T-cell (primary cell): ENCODE measurements at regions not wholly inside any gene's neighbourhood (a gene's known extent, or its start where the extent isn't known, plus 50 kb on each side); places are given as distances from the start of the nearest gene placed in this dataset.

Experiments
- ATAC-seq, 4 experiments: fragments of 200-7000 bp in 3 of 4; fragments of 150-1000 bp in 1 of 4; cut with Tn5 transposase; replicated peaks in 1 of 4; 1 replicate in 3 of 4; 2 replicates in 1 of 4; pipeline ENCODE4 v1.10.0; 2021; ENCODE audit warnings: moderate library complexity in 3 of 4, mild to moderate bottlenecking in 2 of 4, moderate number of reproducible peaks in 1 of 4
- CTCF ChIA-PET, 2 donors: fragments of 300-600 bp; sonication (Branson Sonifier 250); formaldehyde crosslinking; loops; one replicate each; lab custom pipeline; 2022; ENCODE audit warnings: antibody characterized with exemption in 2 of 2; lab: Charles Lee
- POLR2A ChIA-PET, 2 donors: fragments of 300-600 bp; sonication (Branson Sonifier 250); formaldehyde crosslinking; loops; one replicate each; lab custom pipeline; 2022; ENCODE audit warnings: antibody characterized with exemption in 2 of 2; lab: Charles Lee
- DNase-seq, 35 experiments: peaks; one replicate each; pipeline versions ENCODE4 v3.0.0 to v3.0.0-alpha.2; 2013 to 2023
- H3K27ac ChIP-seq: one replicate; pipeline ENCODE4 v1.5.1; 2013; ENCODE audit warnings: low read length
- H3K27me3 ChIP-seq, 2 experiments: replicated peaks in 1 of 2; 1 replicate in 1 of 2; 2 replicates in 1 of 2; pipeline versions ENCODE4 v1.6.1 to v1.7.0; 2013; ENCODE audit warnings: low read length in 1 of 2, mixed read lengths in 1 of 2; ENCODE audit not compliant: control insufficient read depth in 2 of 2, insufficient read depth in 2 of 2; ENCODE audit errors: extremely low read depth in 1 of 2
- H3K36me3 ChIP-seq, 2 donors: 1 replicate in 1 of 2; 2 replicates in 1 of 2; pipeline versions ENCODE4 v1.6.1 to v1.7.0; 2013; ENCODE audit warnings: low read length in 1 of 2; ENCODE audit not compliant: control insufficient read depth in 2 of 2, insufficient read depth in 1 of 2; ENCODE audit errors: extremely low read depth in 1 of 2
- H3K4me1 ChIP-seq, 2 experiments: 1 replicate in 1 of 2; 2 replicates in 1 of 2; pipeline versions ENCODE4 v1.6.1 to v1.7.0; 2013; ENCODE audit warnings: low read length in 2 of 2, mixed read lengths in 1 of 2; ENCODE audit not compliant: insufficient read depth in 2 of 2, control insufficient read depth in 1 of 2; ENCODE audit errors: extremely low read depth in 1 of 2
- H3K4me3 ChIP-seq, 2 donors: 1 replicate in 1 of 2; 2 replicates in 1 of 2; pipeline versions ENCODE4 v1.5.1 to v1.7.0; 2013; ENCODE audit warnings: mild to moderate bottlenecking in 2 of 2, low read length in 1 of 2, moderate library complexity in 1 of 2; ENCODE audit not compliant: control insufficient read depth in 1 of 2; ENCODE audit errors: extremely low read depth in 1 of 2
- H3K9me3 ChIP-seq: 2 replicates; pipeline ENCODE4 v1.7.0; 2013
- H3K27ac Mint-ChIP-seq, 2 donors: one replicate each; pipeline ENCODE4 v1.8.0; 2020 to 2021; ENCODE audit warnings: mild to moderate bottlenecking in 2 of 2, mixed read lengths in 2 of 2
- H3K27me3 Mint-ChIP-seq, 2 donors: one replicate each; pipeline ENCODE4 v1.8.0; 2021 to 2022; ENCODE audit warnings: mixed read lengths in 2 of 2
- H3K36me3 Mint-ChIP-seq: one replicate; pipeline ENCODE4 v1.8.0; 2021; ENCODE audit warnings: mixed read lengths
- H3K4me1 Mint-ChIP-seq, 3 donors: one replicate each; pipeline ENCODE4 v1.8.0; 2020 to 2022; ENCODE audit warnings: mixed read lengths in 3 of 3, mild to moderate bottlenecking in 1 of 3
- H3K4me3 Mint-ChIP-seq, 3 donors: one replicate each; pipeline ENCODE4 v1.8.0; 2020 to 2022; ENCODE audit warnings: mild to moderate bottlenecking in 3 of 3, mixed read lengths in 3 of 3, moderate library complexity in 3 of 3
- H3K9me3 Mint-ChIP-seq, 3 donors: one replicate each; pipeline ENCODE4 v1.8.0; 2020 to 2022; ENCODE audit warnings: mixed read lengths in 3 of 3
- WGBS: methylation state at CpG from one replicate; pipeline ENCODE4 v1.1.5; 2013; ENCODE audit warnings: missing lambda C conversion rate; ENCODE audit not compliant: insufficient coverage; 5-methylcytosine and 5-hydroxymethylcytosine counted together

- H3K4me3 ChIP-seq = no peak overlapping the region
- H3K27me3 ChIP-seq = no peaks in the 10 kb centered on the region
- H3K4me1 Mint-ChIP-seq = no peaks in the 10 kb centered on the region
- CTCF ChIA-PET = no interaction called here
- H3K9me3 Mint-ChIP-seq = peaks cover 0 to 4% (median 0%) of the 10 kb centered on the region in 3 donors
- no peak overlapping the region for H3K27ac Mint-ChIP-seq
- H3K4me3 Mint-ChIP-seq = no peak overlapping the region
- no peaks in the 10 kb centered on the region for H3K36me3 Mint-ChIP-seq
- H3K27me3 Mint-ChIP-seq = no peaks in the 10 kb centered on the region
- H3K36me3 ChIP-seq = no peaks in the 10 kb centered on the region
- POLR2A ChIA-PET = no interaction called here
- ATAC-seq (no peak), DNase-seq (no peak)
- H3K9me3 ChIP-seq = no peaks in the 10 kb centered on the region
- no CpG with 5 or more reads among the region's 4 CpGs for WGBS
- no peaks in the 10 kb centered on the region for H3K4me1 ChIP-seq
- no peak overlapping the region for H3K27ac ChIP-seq
Measured at GRCh38 chr2:5410991-5411700, 281.0 kb upstream of the SOX11 start.

GRCh38 chr2:5412001-5412400, 280.2 kb upstream of the SOX11 start:
- Histone ChIP-seq H3K27me3 (no peaks in the 10 kb centered on the region), H3K4me1 (no peaks in the 10 kb centered on the region), H3K27ac (no peak overlapping the region), H3K36me3 (no peaks in the 10 kb centered on the region), H3K9me3 (no peaks in the 10 kb centered on the region), H3K4me3 (no peak overlapping the region)
- POLR2A ChIA-PET = no interaction called here
- Mint-ChIP-seq H3K4me3 (no peak overlapping the region), H3K9me3 (peaks cover 0 to 7% (median 0%) of the 10 kb centered on the region in 3 donors), H3K4me1 (no peaks in the 10 kb centered on the region), H3K27me3 (no peaks in the 10 kb centered on the region), H3K36me3 (no peaks in the 10 kb centered on the region), H3K27ac (no peak overlapping the region)
- CTCF ChIA-PET = no interaction called here
- ATAC-seq = no peak
- no peak for DNase-seq
- WGBS = 100% methylated on average over 1 of the region's 4 CpGs

GRCh38 chr2:5433855-5434254, 258.3 kb upstream of the SOX11 start:
- ChIA-PET CTCF (interaction anchor here in 1 of 2 donors (0.7 kb wide), 1 partner anchor 12 kb away, joined by 4 read pairs; no protein-coding TSS in a partner anchor), POLR2A (interaction anchor here in 1 of 2 donors (0.7 kb wide), 1 partner anchor 8 kb away, joined by 5 read pairs; no protein-coding TSS in a partner anchor)
- H3K9me3 Mint-ChIP-seq = peaks cover 0 to 4% (median 0%) of the 10 kb centered on the region in 3 donors
- H3K36me3 Mint-ChIP-seq = no peaks in the 10 kb centered on the region
- Histone ChIP-seq H3K36me3 (no peaks in the 10 kb centered on the region), H3K27me3 (no peaks in the 10 kb centered on the region), H3K4me1 (no peaks in the 10 kb centered on the region), H3K27ac (no peak overlapping the region), H3K9me3 (no peaks in the 10 kb centered on the region), H3K4me3 (no peak overlapping the region)
- ATAC-seq (no peak), DNase-seq (no peak)
- 25% methylated on average over 2 of the region's 2 CpGs for WGBS
- H3K27me3 Mint-ChIP-seq = peaks cover 0 to 3% of the 10 kb centered on the region in 2 donors
- no peaks in the 10 kb centered on the region for H3K4me1 Mint-ChIP-seq
- H3K27ac Mint-ChIP-seq = no peak overlapping the region
- H3K4me3 Mint-ChIP-seq = no peak overlapping the region

GRCh38 chr2:5437375-5437774, 254.8 kb upstream of the SOX11 start:
- POLR2A ChIA-PET = no interaction called here
- H3K4me3 Mint-ChIP-seq = no peak overlapping the region
- Histone ChIP-seq H3K27ac (no peak overlapping the region), H3K27me3 (no peaks in the 10 kb centered on the region), H3K4me1 (no peaks in the 10 kb centered on the region), H3K9me3 (no peaks in the 10 kb centered on the region), H3K36me3 (no peaks in the 10 kb centered on the region), H3K4me3 (no peak overlapping the region)
- 60% methylated on average over 1 of the region's 4 CpGs for WGBS
- peaks cover 0 to 3% of the 10 kb centered on the region in 2 donors for H3K27me3 Mint-ChIP-seq
- CTCF ChIA-PET = no interaction called here
- H3K27ac Mint-ChIP-seq = no peak overlapping the region
- H3K4me1 Mint-ChIP-seq = no peaks in the 10 kb centered on the region
- DNase-seq (no peak), ATAC-seq (no peak)
- H3K9me3 Mint-ChIP-seq = peaks cover 0 to 4% (median 0%) of the 10 kb centered on the region in 3 donors
- H3K36me3 Mint-ChIP-seq = no peaks in the 10 kb centered on the region

- H3K9me3 Mint-ChIP-seq = peaks cover 4 to 9% (median 5%) of the 10 kb centered on the region in 3 donors
- peaks cover 0 to 3% of the 10 kb centered on the region in 2 donors for H3K27me3 Mint-ChIP-seq
- WGBS = no CpG with 5 or more reads among the region's 1 CpG
- H3K36me3 ChIP-seq = no peaks in the 10 kb centered on the region
- no peaks in the 10 kb centered on the region for H3K4me1 ChIP-seq
- ATAC-seq = no peak
- ChIA-PET POLR2A (interaction anchor here in 1 of 2 donors (0.6 kb wide), 1 partner anchor 838 kb away, joined by 7 read pairs; no protein-coding TSS in a partner anchor), CTCF (no interaction called here)
- H3K27ac Mint-ChIP-seq = no peak overlapping the region
- H3K27ac ChIP-seq = no peak overlapping the region
- H3K27me3 ChIP-seq = no peaks in the 10 kb centered on the region
- H3K36me3 Mint-ChIP-seq = no peaks in the 10 kb centered on the region
- no peak overlapping the region for H3K4me3 ChIP-seq
- no peaks in the 10 kb centered on the region for H3K4me1 Mint-ChIP-seq
- no peak for DNase-seq
- no peaks in the 10 kb centered on the region for H3K9me3 ChIP-seq
- no peak overlapping the region for H3K4me3 Mint-ChIP-seq
Measured at GRCh38 chr2:5440174-5440573, 252.0 kb upstream of the SOX11 start.

DNA sequence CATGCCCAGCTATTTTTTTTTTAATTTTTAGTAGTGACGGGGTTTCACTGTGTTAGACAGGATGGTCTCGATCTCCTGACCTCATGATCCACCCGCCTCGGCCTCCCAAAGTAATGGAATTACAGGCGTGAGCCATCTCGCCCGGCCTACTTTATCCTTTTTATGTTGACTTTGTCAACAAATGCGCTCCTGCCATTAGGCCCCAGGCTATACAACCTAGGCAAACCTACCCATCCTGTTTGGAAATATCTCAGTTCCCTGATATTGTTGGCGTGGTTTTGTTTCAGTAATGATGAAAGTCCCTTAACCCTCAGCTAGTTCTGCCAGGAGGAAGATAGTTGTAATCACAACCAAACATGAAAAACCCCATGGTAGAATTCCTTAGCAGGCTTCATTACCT, 249.4 kb upstream of the SOX11 start:
- Mint-ChIP-seq H3K36me3 (no peaks in the 10 kb centered on the region), H3K4me1 (no peaks in the 10 kb centered on the region), H3K27ac (no peak overlapping the region), H3K9me3 (peaks cover 4 to 9% (median 5%) of the 10 kb centered on the region in 3 donors), H3K27me3 (peaks cover 0 to 3% of the 10 kb centered on the region in 2 donors), H3K4me3 (no peak overlapping the region)
- Histone ChIP-seq H3K36me3 (no peaks in the 10 kb centered on the region), H3K27me3 (no peaks in the 10 kb centered on the region), H3K4me3 (no peak overlapping the region), H3K9me3 (no peaks in the 10 kb centered on the region), H3K4me1 (no peaks in the 10 kb centered on the region), H3K27ac (no peak overlapping the region)
- ChIA-PET POLR2A (interaction anchor here in 1 of 2 donors (0.6 kb wide), 1 partner anchor 9 kb away, joined by 5 read pairs; no protein-coding TSS in a partner anchor), CTCF (no interaction called here)
- DNase-seq (no peak), ATAC-seq (no peak)
- WGBS = 74% methylated on average over 6 of the region's 9 CpGs
